ENCODE measurements at regions not wholly inside any gene's neighbourhood (a gene's known extent, or its start where the extent isn't known, plus 50 kb on each side); places are given as distances from the start of the nearest gene placed in this dataset.
"Not testable (repeated sequence)": the region's sequence is repeated elsewhere in the genome, so short reads cannot be mapped to it uniquely, and the experiment has no call there.

GRCh38 chr10:21039721-21040120, 142.6 kb upstream of the NEBL start:
- no peak for DNase-seq (ENCODE audit: low read depth)
- no peak for TF ChIP-seq CTCF (IDR thresholded peaks at IDR 0.05; ENCODE audit: control insufficient read depth, extremely low read depth, insufficient read depth)
- H3K4me3 ChIP-seq (ENCODE audit: low read depth, low read length), result no peak overlapping the region

- H3K4me3 ChIP-seq (ENCODE audit: low read depth, low read length), result no peak overlapping the region
- TF ChIP-seq CTCF (IDR thresholded peaks at IDR 0.05; ENCODE audit: control insufficient read depth, extremely low read depth, insufficient read depth), result no peak
- DNase-seq (ENCODE audit: low read depth), result no peak
Observed at GRCh38 chr10:21036757-21037156, 139.6 kb upstream of the NEBL start.

GRCh38 chr10:21034770-21035169, 137.7 kb upstream of the NEBL start:
- not testable (repeated sequence) for H3K4me3 ChIP-seq (ENCODE audit: low read depth, low read length); DNase-seq (ENCODE audit: low read depth)

GRCh38 chr10:21034241-21034640, 137.1 kb upstream of the NEBL start:
- H3K4me3 ChIP-seq (ENCODE audit: low read depth, low read length), result no peak overlapping the region
- no peak for DNase-seq (ENCODE audit: low read depth)
- TF ChIP-seq CTCF (IDR thresholded peaks at IDR 0.05; ENCODE audit: control insufficient read depth, extremely low read depth, insufficient read depth), result no peak

GRCh38 chr10:21032587-21033319, 135.6 kb upstream of the NEBL start:
- no peak for TF ChIP-seq CTCF (IDR thresholded peaks at IDR 0.05; ENCODE audit: control insufficient read depth, extremely low read depth, insufficient read depth)
- no peak for DNase-seq (ENCODE audit: low read depth)
- no peak overlapping the region for H3K4me3 ChIP-seq (ENCODE audit: low read depth, low read length)

- no peak for TF ChIP-seq CTCF (IDR thresholded peaks at IDR 0.05; ENCODE audit: control insufficient read depth, extremely low read depth, insufficient read depth)
- no peak for DNase-seq (ENCODE audit: low read depth)
- no peak overlapping the region for H3K4me3 ChIP-seq (ENCODE audit: low read depth, low read length)
Observed at GRCh38 chr10:21031232-21031795, 134.2 kb upstream of the NEBL start.

GRCh38 chr10:21030091-21030490, 133.0 kb upstream of the NEBL start:
- no peak for TF ChIP-seq CTCF (IDR thresholded peaks at IDR 0.05; ENCODE audit: control insufficient read depth, extremely low read depth, insufficient read depth)
- H3K4me3 ChIP-seq (ENCODE audit: low read depth, low read length), result no peak overlapping the region
- DNase-seq (ENCODE audit: low read depth), result no peak
